HL-60 (cell line): ENCODE measurements at regions not wholly inside any gene's neighbourhood (a gene's known extent, or its start where the extent isn't known, plus 50 kb on each side); places are given as distances from the start of the nearest gene placed in this dataset.

Experiments
- GABPA ChIP-seq: IDR thresholded peaks from 2 replicates; pipeline ENCODE4 v1.6.1; 2012; ENCODE audit warnings: low read depth
- POLR2AphosphoS5 ChIP-seq: IDR thresholded peaks from 2 replicates; pipeline ENCODE4 v1.6.1; 2012; ENCODE audit warnings: low read depth
- TF ChIP-seq, protein P1 (sequence below): IDR thresholded peaks from one replicate; pipeline ENCODE4 v1.5.1; 2011; ENCODE audit warnings: low read length, control low read depth, inconsistent platforms; ENCODE audit not compliant: insufficient read depth
- TF ChIP-seq, protein P2 (sequence below): IDR thresholded peaks from 2 replicates; pipeline ENCODE4 v1.6.1; 2012; ENCODE audit warnings: low read depth; ENCODE audit not compliant: insufficient replicate concordance

DNA sequence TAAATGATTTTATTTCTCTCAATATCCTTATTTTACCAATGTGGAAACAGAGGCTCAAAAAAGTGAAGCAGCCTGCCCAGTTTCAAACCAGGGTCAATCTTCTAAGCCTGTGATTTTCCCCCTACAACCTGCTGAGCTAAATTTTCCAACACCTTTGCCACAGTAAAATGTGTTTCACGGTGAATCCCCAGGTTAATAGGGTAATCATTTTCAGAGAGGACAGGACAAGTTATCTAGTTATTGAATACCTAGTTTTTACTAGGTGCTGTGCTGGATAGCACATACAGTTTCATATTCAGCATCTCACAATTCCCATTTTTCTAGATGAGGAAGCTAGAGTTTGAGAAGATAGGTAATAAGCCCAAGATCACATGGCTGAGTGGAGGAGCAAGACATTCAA is 236.6 kb downstream of the PTH2R start:
- TF ChIP-seq, protein P1, sequence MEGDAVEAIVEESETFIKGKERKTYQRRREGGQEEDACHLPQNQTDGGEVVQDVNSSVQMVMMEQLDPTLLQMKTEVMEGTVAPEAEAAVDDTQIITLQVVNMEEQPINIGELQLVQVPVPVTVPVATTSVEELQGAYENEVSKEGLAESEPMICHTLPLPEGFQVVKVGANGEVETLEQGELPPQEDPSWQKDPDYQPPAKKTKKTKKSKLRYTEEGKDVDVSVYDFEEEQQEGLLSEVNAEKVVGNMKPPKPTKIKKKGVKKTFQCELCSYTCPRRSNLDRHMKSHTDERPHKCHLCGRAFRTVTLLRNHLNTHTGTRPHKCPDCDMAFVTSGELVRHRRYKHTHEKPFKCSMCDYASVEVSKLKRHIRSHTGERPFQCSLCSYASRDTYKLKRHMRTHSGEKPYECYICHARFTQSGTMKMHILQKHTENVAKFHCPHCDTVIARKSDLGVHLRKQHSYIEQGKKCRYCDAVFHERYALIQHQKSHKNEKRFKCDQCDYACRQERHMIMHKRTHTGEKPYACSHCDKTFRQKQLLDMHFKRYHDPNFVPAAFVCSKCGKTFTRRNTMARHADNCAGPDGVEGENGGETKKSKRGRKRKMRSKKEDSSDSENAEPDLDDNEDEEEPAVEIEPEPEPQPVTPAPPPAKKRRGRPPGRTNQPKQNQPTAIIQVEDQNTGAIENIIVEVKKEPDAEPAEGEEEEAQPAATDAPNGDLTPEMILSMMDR = no peak
- TF ChIP-seq, protein P2, sequence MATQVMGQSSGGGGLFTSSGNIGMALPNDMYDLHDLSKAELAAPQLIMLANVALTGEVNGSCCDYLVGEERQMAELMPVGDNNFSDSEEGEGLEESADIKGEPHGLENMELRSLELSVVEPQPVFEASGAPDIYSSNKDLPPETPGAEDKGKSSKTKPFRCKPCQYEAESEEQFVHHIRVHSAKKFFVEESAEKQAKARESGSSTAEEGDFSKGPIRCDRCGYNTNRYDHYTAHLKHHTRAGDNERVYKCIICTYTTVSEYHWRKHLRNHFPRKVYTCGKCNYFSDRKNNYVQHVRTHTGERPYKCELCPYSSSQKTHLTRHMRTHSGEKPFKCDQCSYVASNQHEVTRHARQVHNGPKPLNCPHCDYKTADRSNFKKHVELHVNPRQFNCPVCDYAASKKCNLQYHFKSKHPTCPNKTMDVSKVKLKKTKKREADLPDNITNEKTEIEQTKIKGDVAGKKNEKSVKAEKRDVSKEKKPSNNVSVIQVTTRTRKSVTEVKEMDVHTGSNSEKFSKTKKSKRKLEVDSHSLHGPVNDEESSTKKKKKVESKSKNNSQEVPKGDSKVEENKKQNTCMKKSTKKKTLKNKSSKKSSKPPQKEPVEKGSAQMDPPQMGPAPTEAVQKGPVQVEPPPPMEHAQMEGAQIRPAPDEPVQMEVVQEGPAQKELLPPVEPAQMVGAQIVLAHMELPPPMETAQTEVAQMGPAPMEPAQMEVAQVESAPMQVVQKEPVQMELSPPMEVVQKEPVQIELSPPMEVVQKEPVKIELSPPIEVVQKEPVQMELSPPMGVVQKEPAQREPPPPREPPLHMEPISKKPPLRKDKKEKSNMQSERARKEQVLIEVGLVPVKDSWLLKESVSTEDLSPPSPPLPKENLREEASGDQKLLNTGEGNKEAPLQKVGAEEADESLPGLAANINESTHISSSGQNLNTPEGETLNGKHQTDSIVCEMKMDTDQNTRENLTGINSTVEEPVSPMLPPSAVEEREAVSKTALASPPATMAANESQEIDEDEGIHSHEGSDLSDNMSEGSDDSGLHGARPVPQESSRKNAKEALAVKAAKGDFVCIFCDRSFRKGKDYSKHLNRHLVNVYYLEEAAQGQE = no peak
- TF ChIP-seq GABPA = no peak
- no peak for TF ChIP-seq POLR2AphosphoS5
